Stomach smooth muscle (tissue), 2 donors: ENCODE measurements at regions not wholly inside any gene's neighbourhood (a gene's known extent, or its start where the extent isn't known, plus 50 kb on each side); places are given as distances from the start of the nearest gene placed in this dataset.

Experiments used
- H3K27ac ChIP-seq: one replicate; pipeline ENCODE4 v1.7.0; 2013; ENCODE audit warnings: mild to moderate bottlenecking, low read length, inconsistent platforms
- H3K27me3 ChIP-seq, 2 donors: one replicate each; pipeline ENCODE4 v1.7.0; 2013; ENCODE audit warnings: low read length in 2 of 2; ENCODE audit not compliant: insufficient read depth in 2 of 2, control insufficient read depth in 1 of 2
- H3K36me3 ChIP-seq, 2 donors: one replicate each; pipeline ENCODE4 v1.7.0; 2013; ENCODE audit warnings: low read length in 2 of 2; ENCODE audit not compliant: control insufficient read depth in 2 of 2, insufficient read depth in 2 of 2
- H3K4me1 ChIP-seq: one replicate; pipeline ENCODE4 v1.7.0; 2013; ENCODE audit warnings: low read length; ENCODE audit not compliant: control insufficient read depth, insufficient read depth
- H3K4me3 ChIP-seq, 2 donors: one replicate each; pipeline ENCODE4 v1.7.0; 2013; ENCODE audit warnings: low read length in 2 of 2
- H3K9ac ChIP-seq, 2 donors: one replicate each; pipeline ENCODE4 v1.7.0; 2013; ENCODE audit warnings: low read length in 2 of 2, mild to moderate bottlenecking in 1 of 2
- H3K9me3 ChIP-seq, 2 donors: one replicate each; pipeline ENCODE4 v1.7.0; 2013; ENCODE audit warnings: low read length in 2 of 2; ENCODE audit not compliant: control insufficient read depth in 2 of 2
- donor health status: healthy.
- donor health status: Pancreatic carcinoma.

DNA sequence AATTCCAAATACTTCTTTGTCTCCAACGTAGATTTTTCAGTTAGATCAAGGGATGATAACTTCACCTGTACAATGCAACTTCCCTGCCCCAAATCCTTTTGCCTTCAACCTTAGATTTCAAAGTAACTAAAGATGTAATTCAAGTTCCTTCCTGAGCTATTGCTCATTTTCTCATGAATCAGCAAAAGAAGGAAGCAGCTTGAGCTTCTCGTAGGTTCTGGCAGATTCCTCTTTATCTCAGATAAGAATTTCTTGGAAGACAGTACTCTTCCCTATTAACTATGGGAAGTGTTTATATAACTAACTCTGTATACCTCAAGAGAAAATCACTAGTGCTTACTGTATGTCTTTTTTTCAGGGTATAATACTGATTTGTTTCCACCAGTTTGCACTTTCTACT, 203.8 kb downstream of the RASSF9 start:
- no peaks in the 10 kb centered on the region for H3K27me3 ChIP-seq
- no peak overlapping the region for H3K9ac ChIP-seq
- H3K4me3 ChIP-seq = no peak overlapping the region
- H3K4me1 ChIP-seq = no peaks in the 10 kb centered on the region
- no peaks in the 10 kb centered on the region for H3K36me3 ChIP-seq
- H3K27ac ChIP-seq = no peak overlapping the region
- H3K9me3 ChIP-seq = no peaks in the 10 kb centered on the region

DNA sequence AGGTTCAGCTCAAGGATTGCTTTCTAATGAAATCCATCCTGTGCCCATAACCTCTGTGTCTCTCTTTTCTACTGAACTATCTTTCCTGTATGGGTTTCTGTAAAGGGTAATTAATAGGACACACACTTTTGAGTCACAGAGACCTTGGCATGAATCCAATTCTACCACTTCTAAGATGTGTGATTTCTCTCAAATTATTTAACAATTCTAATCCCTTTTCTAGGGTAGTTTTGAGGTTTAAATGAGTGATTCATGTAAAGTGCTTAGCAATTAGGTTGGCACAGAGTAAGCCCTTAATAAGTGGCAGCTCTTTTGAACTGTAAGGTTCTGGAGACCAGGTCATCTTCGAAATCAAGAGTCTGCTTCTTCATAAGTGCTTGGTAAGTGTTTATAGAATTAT, 202.7 kb downstream of the RASSF9 start:
- no peak overlapping the region for H3K9ac ChIP-seq
- H3K4me1 ChIP-seq = no peaks in the 10 kb centered on the region

DNA sequence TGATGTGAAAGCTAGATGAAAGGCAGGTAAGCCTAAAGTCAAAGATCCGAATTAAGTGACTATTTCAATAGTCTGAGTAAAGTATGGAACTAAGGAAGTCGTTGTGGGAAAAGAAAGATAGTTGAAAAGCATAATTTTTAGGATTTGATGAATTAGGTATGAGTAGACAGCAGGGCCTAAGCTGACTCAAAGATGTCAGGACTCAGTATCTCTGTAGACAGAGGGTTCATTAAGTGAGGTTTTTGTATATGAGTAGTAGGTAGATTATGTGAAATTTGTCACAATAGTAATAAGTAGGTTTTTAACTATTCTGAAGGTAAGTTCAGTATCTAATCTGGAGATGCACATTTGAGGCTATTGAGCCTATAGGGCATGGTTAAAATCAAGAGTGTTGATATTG, 196.4 kb downstream of the RASSF9 start:
- H3K9me3 ChIP-seq = no peaks in the 10 kb centered on the region
- no peaks in the 10 kb centered on the region for H3K27me3 ChIP-seq
- H3K9ac ChIP-seq = no peak overlapping the region

More for the DNA sequence above, 202.7 kb downstream of the RASSF9 start:
- Histone ChIP-seq H3K4me3 (no peak overlapping the region), H3K27ac (no peak overlapping the region), H3K9me3 (no peaks in the 10 kb centered on the region), H3K36me3 (no peaks in the 10 kb centered on the region), H3K27me3 (no peaks in the 10 kb centered on the region)

DNA sequence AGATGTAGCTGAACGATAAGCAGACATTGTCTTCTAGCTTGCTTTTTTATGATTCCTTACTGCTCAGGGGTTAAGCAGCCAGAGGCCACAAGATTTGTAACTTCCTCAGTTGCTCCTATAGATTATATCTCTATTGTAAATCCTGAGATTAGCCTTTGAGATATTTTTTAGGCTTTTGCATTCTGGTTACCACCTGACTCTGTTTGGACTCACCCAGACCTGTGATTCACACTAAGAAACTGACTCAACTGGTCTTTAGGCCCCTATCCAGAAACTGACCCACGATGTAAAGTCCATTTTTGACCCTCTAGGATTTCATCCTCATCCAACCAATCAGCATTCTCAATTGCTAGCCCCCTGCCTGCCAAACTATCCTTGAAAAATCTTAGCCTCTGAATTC, 194.4 kb downstream of the RASSF9 start:
- H3K27me3 ChIP-seq = no peaks in the 10 kb centered on the region
- H3K4me1 ChIP-seq = no peaks in the 10 kb centered on the region
- H3K9ac ChIP-seq = no peak overlapping the region
- no peaks in the 10 kb centered on the region for H3K9me3 ChIP-seq
- H3K4me3 ChIP-seq = no peak overlapping the region
- no peak overlapping the region for H3K27ac ChIP-seq
- H3K36me3 ChIP-seq = no peaks in the 10 kb centered on the region

More for the DNA sequence above, 196.4 kb downstream of the RASSF9 start:
- Histone ChIP-seq H3K4me3 (no peak overlapping the region), H3K36me3 (no peaks in the 10 kb centered on the region), H3K27ac (no peak overlapping the region), H3K4me1 (no peaks in the 10 kb centered on the region)

DNA sequence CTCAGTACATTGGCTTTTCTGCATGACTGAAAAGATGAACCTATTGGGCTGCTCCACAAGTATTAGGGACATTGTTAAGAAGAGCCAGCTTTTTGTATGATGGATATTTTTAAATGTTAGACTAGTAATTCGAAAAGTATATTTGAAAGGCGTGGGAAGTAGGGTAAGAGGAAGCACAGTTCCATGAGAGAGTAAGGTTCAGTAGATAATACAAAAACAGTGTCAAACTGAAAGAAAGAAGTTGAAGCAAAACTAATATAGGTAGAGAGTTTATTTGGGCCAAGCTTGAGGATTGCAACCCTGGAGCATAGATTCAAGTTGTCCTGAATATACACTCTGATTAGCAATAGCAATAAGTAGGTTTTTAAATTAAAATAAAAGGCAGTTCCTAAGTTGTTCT, 193.9 kb downstream of the RASSF9 start:
- Histone ChIP-seq H3K27ac (no peak overlapping the region), H3K4me1 (no peaks in the 10 kb centered on the region), H3K36me3 (no peaks in the 10 kb centered on the region), H3K9me3 (no peaks in the 10 kb centered on the region), H3K4me3 (no peak overlapping the region), H3K27me3 (no peaks in the 10 kb centered on the region), H3K9ac (no peak overlapping the region)

DNA sequence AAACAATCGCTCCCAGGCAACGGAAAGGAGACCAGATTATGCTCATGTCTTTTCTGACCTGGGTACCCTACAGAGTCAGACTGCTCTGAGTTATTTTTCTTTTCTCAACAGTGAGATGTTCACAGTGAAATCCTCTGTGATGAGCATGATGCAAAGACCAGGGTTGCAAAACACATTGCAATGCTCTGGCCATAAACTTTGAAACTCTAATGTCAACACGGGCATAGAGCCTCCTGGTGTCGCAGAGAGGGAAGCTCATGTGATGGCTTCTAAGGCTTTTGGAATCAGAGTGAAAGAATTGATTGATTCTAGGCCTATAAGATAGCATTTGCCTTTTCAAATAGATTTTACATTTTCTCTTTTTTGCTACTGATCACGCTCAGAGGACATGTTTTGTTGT, 193.4 kb downstream of the RASSF9 start:
- Histone ChIP-seq H3K27ac (no peak overlapping the region), H3K9ac (no peak overlapping the region), H3K27me3 (no peaks in the 10 kb centered on the region), H3K4me1 (no peaks in the 10 kb centered on the region), H3K36me3 (no peaks in the 10 kb centered on the region), H3K4me3 (no peak overlapping the region), H3K9me3 (no peaks in the 10 kb centered on the region)

DNA sequence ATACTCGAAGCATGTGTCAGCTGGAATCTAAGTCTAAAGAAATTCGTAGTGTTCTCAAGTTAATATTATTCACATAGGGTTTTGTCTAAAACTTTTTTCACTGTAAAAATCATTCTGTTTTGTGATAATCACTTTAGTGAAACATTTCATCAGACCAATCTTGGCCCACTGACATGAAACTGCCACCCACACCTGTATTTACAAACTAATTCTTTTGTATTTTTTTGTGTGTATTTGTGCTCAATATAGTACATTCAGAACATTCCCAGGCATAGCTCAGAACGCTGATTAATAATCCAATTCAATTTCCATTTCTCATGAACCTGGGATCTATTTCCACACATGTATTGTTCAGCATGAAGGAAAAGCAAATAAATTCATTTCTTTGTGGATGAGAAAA, 191.7 kb downstream of the RASSF9 start:
- Histone ChIP-seq H3K36me3 (no peaks in the 10 kb centered on the region), H3K9me3 (no peaks in the 10 kb centered on the region), H3K4me1 (no peaks in the 10 kb centered on the region), H3K27me3 (no peaks in the 10 kb centered on the region), H3K9ac (no peak overlapping the region), H3K27ac (no peak overlapping the region), H3K4me3 (no peak overlapping the region)

DNA sequence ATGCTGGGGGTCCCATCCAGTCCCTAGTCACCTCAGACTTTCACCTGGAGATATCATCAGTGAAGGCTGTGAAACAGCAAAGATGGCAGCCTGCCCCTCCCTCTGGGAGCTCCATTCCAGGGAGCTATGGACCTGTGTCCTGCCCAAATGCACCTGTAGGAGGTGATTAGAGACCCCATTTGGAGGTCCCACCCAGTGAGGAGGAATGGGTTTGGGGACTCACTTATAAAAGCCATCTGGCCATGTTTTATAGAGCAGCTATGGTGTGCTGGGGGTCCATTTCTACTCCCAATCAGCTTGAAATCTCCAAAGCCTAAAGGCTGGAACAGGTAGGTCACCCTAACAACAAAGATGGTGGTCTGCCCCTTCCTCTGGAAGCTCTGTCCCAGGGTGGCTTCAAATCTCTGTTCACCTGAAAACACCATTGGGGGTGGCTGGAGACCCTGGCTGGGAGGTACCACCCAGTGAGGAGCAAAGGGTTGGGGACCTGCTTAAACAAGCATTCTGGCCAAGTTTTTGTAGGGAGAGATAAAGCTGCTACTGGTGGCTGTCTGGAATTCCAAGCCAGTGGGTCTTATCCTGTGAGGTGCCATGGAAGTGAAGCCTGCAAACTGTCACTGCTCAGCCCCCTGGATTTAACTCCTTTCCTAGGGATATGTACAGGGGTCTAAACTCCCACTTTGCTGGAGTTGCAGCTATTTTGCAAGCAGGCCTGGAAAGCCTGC, 182.3 kb downstream of the RASSF9 start:
- Histone ChIP-seq H3K27me3 (no peaks in the 10 kb centered on the region), H3K27ac (no peak overlapping the region), H3K4me1 (no peaks in the 10 kb centered on the region), H3K9ac (no peak overlapping the region), H3K9me3 (peaks cover 0 to 2% of the 10 kb centered on the region in 2 donors), H3K36me3 (no peaks in the 10 kb centered on the region), H3K4me3 (no peak overlapping the region)

DNA sequence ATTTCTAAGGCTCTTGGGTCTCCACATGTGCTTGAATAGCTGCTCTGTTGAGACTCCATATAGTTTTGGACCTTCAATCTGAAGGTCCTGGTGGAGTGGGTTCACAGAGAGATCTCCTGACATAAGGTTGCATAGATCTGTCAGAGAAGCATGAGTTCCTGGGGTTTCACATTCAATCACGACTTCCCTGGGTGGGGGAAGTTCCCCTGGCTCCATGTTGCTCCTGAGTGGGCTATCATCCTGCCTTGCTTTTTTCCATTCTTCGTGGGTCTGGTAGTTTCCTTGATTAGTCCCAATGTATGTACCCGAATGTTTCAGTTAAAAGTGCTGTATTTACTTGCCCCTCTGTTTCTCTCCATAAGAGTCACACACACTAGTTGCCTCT, 181.8 kb downstream of the RASSF9 start:
- Histone ChIP-seq H3K9ac (no peak overlapping the region), H3K36me3 (no peaks in the 10 kb centered on the region), H3K27ac (no peak overlapping the region), H3K27me3 (no peaks in the 10 kb centered on the region), H3K4me3 (no peak overlapping the region), H3K9me3 (peaks cover 0 to 2% of the 10 kb centered on the region in 2 donors), H3K4me1 (no peaks in the 10 kb centered on the region)

DNA sequence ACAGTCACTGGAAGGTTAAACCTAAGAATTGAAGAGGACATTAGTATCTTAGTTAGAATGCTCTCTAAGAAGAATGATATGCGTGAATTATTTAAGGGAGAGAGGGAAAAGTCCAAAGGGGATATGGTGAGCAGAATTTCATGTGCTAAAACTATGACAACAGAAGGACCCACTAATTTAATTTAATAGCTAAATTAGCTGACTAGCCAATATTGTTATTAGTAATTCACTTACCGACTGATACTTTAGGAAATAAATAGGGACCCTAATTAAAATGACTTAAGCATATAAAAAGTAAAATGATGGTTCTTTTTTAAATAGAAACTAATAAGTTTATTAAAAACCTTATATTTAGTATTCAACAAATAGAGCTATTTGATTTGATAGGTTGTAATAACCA, 179.6 kb downstream of the RASSF9 start:
- no peaks in the 10 kb centered on the region for H3K27me3 ChIP-seq
- no peaks in the 10 kb centered on the region for H3K36me3 ChIP-seq
- peaks cover 0 to 2% of the 10 kb centered on the region in 2 donors for H3K9me3 ChIP-seq
- H3K4me3 ChIP-seq = no peak overlapping the region
- no peaks in the 10 kb centered on the region for H3K4me1 ChIP-seq
- H3K9ac ChIP-seq = no peak overlapping the region
- no peak overlapping the region for H3K27ac ChIP-seq

DNA sequence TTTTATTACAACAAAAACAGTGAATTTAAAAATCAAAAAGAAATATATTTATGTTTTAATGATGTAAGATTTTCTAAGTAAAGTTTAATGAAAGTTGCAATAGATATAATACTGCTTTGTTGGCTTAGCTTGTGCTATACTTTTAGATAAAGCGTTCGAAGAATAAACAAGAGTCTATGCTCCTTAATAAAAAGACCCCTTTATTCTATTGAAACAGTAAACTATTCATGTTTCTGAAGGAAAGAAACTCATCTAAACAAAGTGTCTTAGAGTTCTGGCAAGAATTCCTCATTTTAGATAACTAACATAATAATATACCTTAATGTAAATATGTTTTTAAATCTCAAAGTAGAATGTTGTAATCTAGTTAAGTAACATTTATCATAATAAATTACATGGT, 179.0 kb downstream of the RASSF9 start:
- no peak overlapping the region for H3K4me3 ChIP-seq
- no peaks in the 10 kb centered on the region for H3K27me3 ChIP-seq
- no peak overlapping the region for H3K9ac ChIP-seq
- no peaks in the 10 kb centered on the region for H3K36me3 ChIP-seq
- no peak overlapping the region for H3K27ac ChIP-seq
- H3K4me1 ChIP-seq = no peaks in the 10 kb centered on the region
- peaks cover 0 to 2% of the 10 kb centered on the region in 2 donors for H3K9me3 ChIP-seq
